ENCODE measurements at regions not wholly inside any gene's neighbourhood (a gene's known extent, or its start where the extent isn't known, plus 50 kb on each side); places are given as distances from the start of the nearest gene placed in this dataset.
"Not testable (repeated sequence)": the region's sequence is repeated elsewhere in the genome, so short reads cannot be mapped to it uniquely, and the experiment has no call there.

DNA sequence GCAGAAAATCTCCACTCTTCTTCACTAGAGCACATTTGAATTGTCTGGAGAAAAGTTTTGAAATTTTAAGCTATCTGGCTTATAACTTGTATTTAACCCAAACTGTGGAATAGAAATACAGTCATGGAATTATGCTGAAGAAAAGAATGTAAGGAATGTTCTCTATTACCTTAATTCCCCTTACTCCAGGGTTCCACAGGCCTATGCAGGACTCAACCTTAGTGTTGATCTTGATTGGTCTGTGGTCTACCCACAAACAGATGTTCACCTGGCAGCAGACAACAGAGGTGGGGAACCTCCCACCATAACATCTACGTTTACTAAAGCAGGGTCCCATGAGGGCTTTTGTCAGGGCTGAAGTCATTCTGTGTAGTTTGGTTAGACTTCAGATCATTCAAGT is 189.3 kb upstream of the GPRIN3 start:
- DNase-seq (ENCODE audit: low spot score) = no peak

DNA sequence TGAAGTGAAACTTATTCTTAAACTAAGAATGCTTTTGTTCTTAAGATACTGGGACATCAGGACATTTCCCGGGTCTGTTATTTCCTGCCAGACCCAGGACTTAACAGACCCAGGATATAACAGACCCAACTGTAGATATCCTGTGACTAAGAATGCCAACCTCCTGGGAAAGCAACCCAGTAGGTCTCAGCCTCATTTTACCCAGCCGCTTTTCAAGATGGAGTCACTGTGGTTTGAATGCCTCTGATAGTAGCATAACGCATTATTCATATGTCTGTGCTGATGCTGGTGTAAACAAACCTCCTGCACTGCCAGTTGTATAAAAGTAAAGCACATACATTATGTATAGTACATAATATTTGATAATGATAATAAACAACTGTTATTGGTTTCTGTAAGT is 185.8 kb upstream of the GPRIN3 start:
- DNase-seq (ENCODE audit: low spot score) = no peak

DNA sequence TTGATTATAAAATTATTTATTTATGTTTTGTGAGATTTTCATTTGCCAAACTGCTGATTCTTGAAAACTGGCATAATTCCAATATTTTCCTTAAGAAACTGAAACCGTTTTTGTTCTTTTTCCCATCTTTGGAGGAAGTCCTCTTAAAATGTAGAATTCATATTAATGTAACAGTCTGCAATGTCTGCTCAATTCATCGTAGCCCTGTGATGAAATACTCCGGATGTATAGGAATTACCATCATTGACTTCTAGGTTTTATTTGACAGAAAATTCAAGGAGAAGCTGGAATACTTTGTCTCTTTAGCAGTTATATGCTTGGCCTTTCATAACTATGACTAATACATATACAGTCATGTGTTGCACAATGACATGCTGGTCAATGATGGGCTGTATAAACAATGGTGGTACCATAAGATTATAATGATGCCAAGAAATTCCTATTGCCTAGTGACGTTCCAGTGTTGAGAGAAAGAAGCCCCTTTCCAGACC is 185.0 kb upstream of the GPRIN3 start:
- no peak for DNase-seq (ENCODE audit: low spot score)

DNA sequence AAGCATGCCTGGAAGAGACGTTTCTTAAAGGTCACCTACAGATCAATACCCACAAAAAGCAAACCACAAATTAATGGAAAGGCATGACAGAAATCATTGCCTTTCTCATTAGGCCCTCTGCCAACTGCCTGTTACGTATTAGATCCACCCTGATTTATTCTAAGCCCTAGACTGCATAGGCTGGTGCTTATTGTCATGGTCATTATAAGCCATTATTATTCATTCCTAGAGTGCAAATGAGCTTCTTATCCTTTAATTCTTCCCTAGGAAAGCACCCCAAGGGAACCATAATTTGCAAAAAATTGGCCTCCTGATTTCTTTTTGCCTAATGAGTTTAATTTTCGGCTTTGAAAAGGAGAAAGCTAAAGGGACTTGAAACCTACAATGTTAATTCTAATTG is 184.2 kb upstream of the GPRIN3 start:
- no peak for DNase-seq (ENCODE audit: low spot score)

DNA sequence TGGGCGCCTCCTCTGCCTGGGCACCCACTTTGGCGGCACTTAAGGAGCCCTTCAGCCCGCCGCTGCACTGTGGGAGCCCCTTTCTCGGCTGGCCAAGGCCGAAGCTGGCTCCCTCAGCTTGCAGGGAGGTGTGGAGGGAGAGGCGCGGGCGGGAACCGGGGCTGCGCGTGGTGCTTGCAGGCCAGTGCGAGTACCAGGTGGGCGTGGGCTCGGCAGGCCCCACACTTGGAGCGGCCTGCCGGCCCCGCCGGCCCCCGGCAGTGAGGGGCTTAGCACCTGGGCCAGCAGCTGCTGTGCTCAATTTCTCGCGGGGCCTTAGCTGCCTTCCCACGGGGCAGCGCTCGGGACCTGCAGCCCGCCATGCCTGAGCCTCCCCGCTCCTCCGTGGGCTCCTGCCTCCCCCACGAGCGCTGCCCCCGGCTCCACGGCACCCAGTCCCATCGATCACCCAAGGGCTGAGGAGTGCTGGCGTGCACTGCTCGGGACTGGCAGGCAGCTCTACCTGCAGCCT is 182.4 kb upstream of the GPRIN3 start:
- not testable (repeated sequence) for DNase-seq (ENCODE audit: low spot score)

DNA sequence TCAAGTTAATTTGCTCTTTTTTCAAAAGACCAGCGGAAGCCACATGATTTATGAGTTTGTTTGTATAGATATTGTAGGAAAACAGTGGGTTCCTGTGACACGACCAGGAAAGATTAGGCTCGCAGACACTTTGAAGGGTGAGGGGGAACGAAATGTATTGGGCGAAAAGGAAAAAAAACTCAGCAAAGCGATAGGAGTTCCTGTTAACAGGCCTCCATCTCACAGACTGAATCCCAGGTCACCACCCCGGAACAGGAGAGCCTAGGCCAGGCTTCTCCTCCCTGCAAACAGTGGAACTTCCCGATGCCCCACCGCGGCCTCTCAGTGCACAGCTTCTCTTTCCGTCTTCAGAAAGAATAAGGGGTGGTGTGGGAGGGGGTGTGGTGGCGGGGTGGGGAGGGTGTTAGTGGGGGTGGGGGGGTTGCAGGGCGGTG is 181.8 kb upstream of the GPRIN3 start:
- no peak for DNase-seq (ENCODE audit: low spot score)

GRCh38 chr4:89488736-89489135 is 181.1 kb upstream of the GPRIN3 start:
- no peak for DNase-seq (ENCODE audit: low spot score)

DNA sequence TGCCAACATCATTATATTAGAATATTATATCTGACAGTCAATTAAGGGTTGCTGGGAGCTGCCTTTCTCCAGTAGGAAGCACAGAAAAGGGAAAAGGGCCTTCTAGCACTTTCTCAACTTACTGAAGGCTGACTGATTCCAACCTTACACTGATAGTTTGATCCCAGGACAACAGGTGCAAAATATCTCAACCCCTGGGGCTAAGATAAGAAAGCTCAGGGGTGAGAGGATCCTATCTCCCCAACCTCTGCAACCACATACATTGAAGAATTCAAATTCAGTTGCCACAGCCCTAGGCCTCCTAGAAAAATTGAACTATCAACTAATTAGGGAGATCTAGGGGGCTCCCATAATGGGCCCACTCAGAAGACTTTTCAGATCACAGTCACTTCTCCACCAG is 179.1 kb upstream of the GPRIN3 start:
- DNase-seq (ENCODE audit: low spot score) = no peak

GRCh38 chr4:89486042-89486441 is 178.4 kb upstream of the GPRIN3 start:
- DNase-seq (ENCODE audit: low spot score) = peak; percentile 6

- DNase-seq (ENCODE audit: low spot score) = no peak
Observed at GRCh38 chr4:89483833-89484232, 176.2 kb upstream of the GPRIN3 start.

GRCh38 chr4:89482926-89483595 is 175.5 kb upstream of the GPRIN3 start:
- no peak for DNase-seq (ENCODE audit: low spot score)

DNA sequence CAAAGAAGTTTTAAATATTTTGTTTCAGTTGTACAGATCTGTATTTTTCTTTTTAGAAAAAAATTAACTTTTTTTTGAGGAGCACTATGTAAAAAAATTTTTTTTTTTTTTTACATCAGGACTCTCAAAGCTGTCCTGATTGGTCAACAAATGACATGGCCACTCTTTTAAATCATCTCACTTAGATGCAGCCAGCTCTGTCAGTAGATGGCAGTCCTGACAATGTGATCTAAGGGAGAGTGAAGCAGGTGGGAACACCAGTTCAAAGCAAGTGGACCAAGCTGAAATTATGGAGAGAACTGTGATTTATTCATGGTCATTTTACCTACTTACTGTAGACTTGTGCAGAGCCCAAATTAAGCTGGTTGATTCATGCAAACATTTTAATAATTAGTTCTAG is 174.7 kb upstream of the GPRIN3 start:
- DNase-seq (ENCODE audit: low spot score) = no peak

- no peak for DNase-seq (ENCODE audit: low spot score)
Observed at GRCh38 chr4:89469930-89470375, 162.4 kb upstream of the GPRIN3 start.

DNA sequence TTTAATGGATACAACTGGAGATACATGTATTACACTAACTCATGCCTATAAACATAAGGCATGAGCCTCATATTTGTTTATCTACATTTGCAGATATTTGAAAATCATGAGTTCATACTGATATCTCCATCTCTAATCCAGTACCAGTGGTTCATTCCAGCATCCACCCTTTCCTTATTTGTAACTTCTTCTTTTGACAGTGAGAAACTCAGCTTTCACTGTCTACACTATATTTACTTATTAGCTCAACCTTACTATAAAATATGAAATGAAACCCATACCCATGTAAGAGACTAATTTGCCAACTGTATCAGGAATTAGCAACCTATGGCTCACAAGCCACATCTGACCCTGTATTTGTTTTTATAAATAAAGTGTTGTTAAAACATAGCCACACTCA is 161.9 kb upstream of the GPRIN3 start:
- no peak for DNase-seq (ENCODE audit: low spot score)

- DNase-seq (ENCODE audit: low spot score) = no peak
Observed at GRCh38 chr4:89468602-89469001, 161.0 kb upstream of the GPRIN3 start.

GRCh38 chr4:89463341-89463740 is 155.7 kb upstream of the GPRIN3 start:
- no peak for DNase-seq (ENCODE audit: low spot score)

DNA sequence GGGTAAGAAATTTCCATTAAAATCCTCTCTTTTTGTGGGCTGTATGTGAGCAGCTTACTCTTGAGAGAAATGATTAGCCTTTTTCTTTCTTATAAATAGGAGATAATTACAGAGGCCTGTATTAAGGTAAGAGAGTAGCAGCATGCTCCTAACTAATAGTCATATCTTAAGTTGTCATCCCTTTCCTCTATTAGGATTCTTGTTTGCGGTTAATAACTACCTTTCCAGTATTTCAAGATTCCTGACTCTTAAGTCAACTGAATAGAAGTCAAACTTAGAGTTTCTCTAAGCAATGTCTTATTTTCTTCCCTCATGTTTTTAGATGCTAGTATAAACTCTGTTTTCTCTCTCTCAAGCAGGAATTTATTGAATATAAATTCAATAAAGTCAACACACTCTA is 139.9 kb upstream of the GPRIN3 start:
- no peak for DNase-seq (ENCODE audit: low spot score)

DNA sequence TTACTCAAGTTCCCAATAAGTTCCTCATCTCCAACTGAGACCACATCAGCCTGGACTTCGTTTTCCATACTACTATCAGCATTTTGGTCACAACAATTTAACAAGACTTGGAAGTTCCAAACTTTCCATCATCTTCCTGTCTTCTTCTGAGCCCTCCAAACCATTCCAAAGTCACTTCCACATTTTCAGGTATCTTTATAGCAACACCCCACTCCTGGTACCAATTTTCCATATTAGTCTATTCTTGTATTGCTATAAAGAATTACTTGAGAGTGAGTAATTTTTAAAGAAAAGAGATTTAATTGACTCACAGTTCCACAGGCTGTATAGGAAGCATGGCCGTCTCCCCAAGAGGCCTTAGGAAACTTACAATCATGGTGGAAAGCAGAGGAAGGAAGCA is 138.6 kb upstream of the GPRIN3 start:
- no peak for DNase-seq (ENCODE audit: low spot score)

DNA sequence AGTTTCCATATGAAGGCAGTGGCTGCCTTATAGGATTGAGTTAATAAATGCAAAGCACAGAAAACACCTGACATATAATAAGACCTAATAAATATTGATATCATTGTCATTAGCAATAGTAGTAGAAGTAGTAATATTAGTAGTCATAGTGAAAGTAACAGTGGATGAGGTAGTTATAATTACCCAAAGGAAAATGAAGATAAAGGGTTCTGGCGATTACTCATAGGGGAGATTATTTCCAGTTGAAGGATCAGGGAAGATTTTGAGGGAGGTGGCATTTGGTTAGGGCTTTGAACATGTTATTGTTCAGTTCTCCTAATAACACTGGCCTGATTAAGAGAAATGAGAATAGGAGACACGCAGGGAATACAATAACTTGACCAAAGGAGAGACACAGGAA is 131.9 kb upstream of the GPRIN3 start:
- no peak for DNase-seq (ENCODE audit: low spot score)

DNA sequence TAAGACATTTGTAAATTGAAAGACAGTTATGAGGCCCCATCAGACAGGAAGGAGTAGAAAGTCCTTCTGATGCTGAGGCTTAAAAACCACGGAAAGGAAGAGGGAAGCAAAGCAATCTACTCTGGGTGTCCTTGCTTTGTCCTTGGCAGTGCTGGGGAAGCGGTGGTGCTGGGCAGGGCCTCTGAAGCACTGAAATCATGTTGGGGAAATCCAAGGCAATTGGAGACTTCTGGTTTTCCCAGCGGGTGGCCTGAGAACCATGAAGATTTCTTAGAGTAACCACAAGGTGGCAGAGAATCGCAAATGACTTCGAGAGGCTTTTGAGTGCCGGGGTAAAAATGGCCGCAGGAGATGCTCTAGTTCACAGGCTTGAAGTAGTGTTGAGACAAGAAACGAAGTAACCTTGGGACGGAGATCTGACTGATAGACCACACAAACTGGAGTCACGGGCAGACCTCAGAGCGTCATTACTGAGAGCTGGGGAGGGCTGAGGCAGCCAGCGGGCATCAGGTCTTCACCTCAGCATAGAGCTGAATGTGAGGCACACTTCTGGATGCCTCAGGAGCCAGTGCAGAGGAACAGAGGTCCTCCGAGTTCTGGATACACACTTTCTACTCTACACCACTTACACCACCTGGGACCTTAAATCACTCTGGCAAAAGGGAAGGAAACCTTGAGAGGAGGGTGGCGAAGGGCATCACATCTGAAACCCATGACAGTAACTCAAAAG is 130.7 kb upstream of the GPRIN3 start:
- no peak for DNase-seq (ENCODE audit: low spot score)

DNA sequence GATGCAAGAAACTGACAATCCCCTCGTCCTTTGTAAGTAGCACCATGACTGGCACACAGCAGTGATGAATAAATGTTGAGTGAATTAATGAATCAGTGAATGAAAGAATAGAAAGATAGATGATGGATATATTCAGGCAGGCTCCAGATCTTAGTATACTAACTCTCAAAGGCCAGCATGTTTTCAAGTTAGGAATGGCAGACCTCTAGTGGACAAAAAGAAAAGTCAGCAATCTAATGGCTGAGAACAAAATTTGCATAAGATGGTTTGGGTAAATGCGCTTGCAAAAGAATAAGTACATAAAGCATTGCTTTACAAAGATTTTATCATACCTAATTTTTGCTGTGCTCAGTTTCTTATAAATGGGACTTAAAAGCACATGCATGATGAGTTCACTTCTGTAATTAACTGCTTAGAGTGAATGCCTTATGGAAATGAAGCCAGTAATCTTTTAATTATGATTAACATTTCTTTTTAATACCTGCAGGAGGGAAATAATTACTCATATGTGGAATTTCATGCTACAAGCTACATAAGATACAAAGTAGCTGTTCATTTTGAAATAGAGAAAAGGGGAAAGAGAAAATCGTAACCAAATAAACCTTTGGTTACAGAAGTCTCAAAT is 126.9 kb upstream of the GPRIN3 start:
- DNase-seq (ENCODE audit: low spot score) = peak; percentile 47

- no peak for DNase-seq (ENCODE audit: low spot score)
Observed at GRCh38 chr4:89427782-89428181, 120.2 kb upstream of the GPRIN3 start.

DNA sequence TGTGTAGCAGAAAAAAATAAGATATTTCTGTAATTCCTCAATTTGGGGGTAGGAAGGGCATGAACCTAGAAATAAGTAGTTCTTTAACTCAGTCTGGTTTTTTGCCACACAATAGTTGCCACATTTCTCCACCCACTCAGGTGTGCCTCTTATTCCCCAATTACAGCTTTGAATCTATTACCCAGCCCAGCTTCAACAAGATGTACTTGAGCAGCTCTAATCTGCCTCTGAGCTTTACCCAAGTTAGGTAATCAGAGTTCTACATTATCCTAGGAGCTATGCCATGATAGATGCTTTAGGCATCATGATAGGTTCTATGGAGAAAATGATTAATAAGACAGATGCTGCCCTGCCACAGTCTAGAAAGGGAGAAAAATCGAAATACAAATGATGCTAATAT is 117.4 kb upstream of the GPRIN3 start:
- no peak for DNase-seq (ENCODE audit: low spot score)

All from putamen (tissue), 1 donor.